ENCODE measurements at regions not wholly inside any gene's neighbourhood (a gene's known extent, or its start where the extent isn't known, plus 50 kb on each side); places are given as distances from the start of the nearest gene placed in this dataset.

DNA sequence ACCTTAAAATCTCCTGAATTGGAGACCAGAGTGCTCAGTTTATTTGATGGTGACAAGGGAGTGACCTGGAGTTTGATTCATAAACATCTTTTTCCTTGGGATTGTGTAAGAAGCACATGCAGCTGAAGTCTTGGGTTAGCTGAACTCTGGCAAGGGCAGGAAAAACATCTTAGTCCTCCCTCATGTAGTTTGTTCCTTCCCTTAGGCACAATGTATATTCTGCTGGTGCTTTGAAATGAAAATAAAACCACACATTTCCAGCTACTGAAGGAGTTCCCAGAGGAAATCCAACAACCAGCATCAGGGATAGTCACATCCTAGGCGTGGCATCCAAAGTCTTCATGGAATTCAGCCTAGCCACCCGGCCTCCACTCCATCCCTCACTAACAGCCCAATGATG is 95.2 kb upstream of the PAPPA start:
- Histone ChIP-seq H3K4me2 (no peak overlapping the region), H3K4me1 (ENCODE audit: insufficient read depth) (no peaks in the 10 kb centered on the region), H3K36me3 (replicated peaks; ENCODE audit: insufficient read depth, low read depth) (no peaks in the 10 kb centered on the region), H4K20me1 (ENCODE audit: insufficient read depth, poor library complexity, severe bottlenecking) (no peaks in the 10 kb centered on the region), H3K4me3 (no peak overlapping the region), H3K9me3 (ENCODE audit: low read depth) (no peaks in the 10 kb centered on the region), H2AFZ (no peak overlapping the region), H3K9me2 (replicated peaks; ENCODE audit: insufficient read depth) (no peaks in the 10 kb centered on the region), H3K79me2 (no peaks in the 10 kb centered on the region), H3K27me3 (no peaks in the 10 kb centered on the region), H3K27ac (no peak overlapping the region)
- TF ChIP-seq EZH2 (IDR thresholded peaks at IDR 0.05; ENCODE audit: borderline replicate concordance) (no peak), EZH2phosphoT487 (IDR thresholded peaks at IDR 0.05; ENCODE audit: low read depth, severe bottlenecking, unreplicated experiment) (no peak)
- TF ChIP-seq, protein P1, sequence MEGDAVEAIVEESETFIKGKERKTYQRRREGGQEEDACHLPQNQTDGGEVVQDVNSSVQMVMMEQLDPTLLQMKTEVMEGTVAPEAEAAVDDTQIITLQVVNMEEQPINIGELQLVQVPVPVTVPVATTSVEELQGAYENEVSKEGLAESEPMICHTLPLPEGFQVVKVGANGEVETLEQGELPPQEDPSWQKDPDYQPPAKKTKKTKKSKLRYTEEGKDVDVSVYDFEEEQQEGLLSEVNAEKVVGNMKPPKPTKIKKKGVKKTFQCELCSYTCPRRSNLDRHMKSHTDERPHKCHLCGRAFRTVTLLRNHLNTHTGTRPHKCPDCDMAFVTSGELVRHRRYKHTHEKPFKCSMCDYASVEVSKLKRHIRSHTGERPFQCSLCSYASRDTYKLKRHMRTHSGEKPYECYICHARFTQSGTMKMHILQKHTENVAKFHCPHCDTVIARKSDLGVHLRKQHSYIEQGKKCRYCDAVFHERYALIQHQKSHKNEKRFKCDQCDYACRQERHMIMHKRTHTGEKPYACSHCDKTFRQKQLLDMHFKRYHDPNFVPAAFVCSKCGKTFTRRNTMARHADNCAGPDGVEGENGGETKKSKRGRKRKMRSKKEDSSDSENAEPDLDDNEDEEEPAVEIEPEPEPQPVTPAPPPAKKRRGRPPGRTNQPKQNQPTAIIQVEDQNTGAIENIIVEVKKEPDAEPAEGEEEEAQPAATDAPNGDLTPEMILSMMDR (IDR thresholded peaks at IDR 0.05; ENCODE audit: poor library complexity) = no peak
- 100% methylated on average over 2 of the region's 2 CpGs for whole genome bisulfite sequencing (ENCODE audit: low lambda C conversion rate, missing lambda C conversion rate)
- no peak for DNase-seq (ENCODE audit: low spot score)

GRCh38 chr9:116059466-116059865 is 94.1 kb upstream of the PAPPA start:
- H3K9me3 ChIP-seq (ENCODE audit: low read depth) = no peaks in the 10 kb centered on the region
- 78% methylated on average over 2 of the region's 2 CpGs for WGBS (ENCODE audit: low lambda C conversion rate, missing lambda C conversion rate)
- no peak for DNase-seq (ENCODE audit: low spot score)
- H3K4me1 ChIP-seq (ENCODE audit: insufficient read depth) = no peaks in the 10 kb centered on the region
- H3K4me3 ChIP-seq = no peak overlapping the region
- TF ChIP-seq EZH2phosphoT487 (IDR thresholded peaks at IDR 0.05; ENCODE audit: low read depth, severe bottlenecking, unreplicated experiment) = no peak
- TF ChIP-seq, protein P1 (IDR thresholded peaks at IDR 0.05; ENCODE audit: poor library complexity) = no peak
- TF ChIP-seq EZH2 (IDR thresholded peaks at IDR 0.05; ENCODE audit: borderline replicate concordance) = no peak
- H3K79me2 ChIP-seq = no peaks in the 10 kb centered on the region
- no peaks in the 10 kb centered on the region for H4K20me1 ChIP-seq (ENCODE audit: insufficient read depth, poor library complexity, severe bottlenecking)
- no peaks in the 10 kb centered on the region for H3K9me2 ChIP-seq (replicated peaks; ENCODE audit: insufficient read depth)
- H3K36me3 ChIP-seq (replicated peaks; ENCODE audit: insufficient read depth, low read depth) = no peaks in the 10 kb centered on the region
- no peak overlapping the region for H2AFZ ChIP-seq
- no peak overlapping the region for H3K4me2 ChIP-seq
- H3K27ac ChIP-seq = no peak overlapping the region
- no peaks in the 10 kb centered on the region for H3K27me3 ChIP-seq

DNA sequence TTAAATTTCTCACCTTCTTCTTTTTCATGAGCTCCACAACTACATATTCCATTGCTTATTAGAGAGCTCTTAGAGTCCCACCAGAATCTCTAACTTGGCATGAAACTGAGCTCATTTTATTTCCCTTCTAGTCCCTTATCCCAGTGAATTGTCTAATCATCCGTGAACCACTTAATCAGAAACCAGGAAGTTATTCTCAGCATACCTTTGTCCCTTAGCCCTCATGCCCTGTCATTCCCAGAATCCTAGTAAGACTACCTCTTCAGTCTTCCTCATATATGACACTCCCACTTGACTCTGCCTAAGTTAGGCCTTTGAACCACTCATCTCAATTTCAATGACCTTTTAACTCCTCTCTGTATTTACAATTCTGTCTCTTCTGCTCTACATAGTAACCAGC is 93.0 kb upstream of the PAPPA start:
- Histone ChIP-seq H3K9me3 (ENCODE audit: low read depth) (no peaks in the 10 kb centered on the region), H4K20me1 (ENCODE audit: insufficient read depth, poor library complexity, severe bottlenecking) (no peaks in the 10 kb centered on the region), H3K27me3 (no peaks in the 10 kb centered on the region), H3K27ac (no peak overlapping the region), H3K4me2 (no peak overlapping the region), H3K4me1 (ENCODE audit: insufficient read depth) (no peaks in the 10 kb centered on the region), H3K9me2 (replicated peaks; ENCODE audit: insufficient read depth) (no peaks in the 10 kb centered on the region), H3K79me2 (no peaks in the 10 kb centered on the region), H3K4me3 (no peak overlapping the region), H2AFZ (no peak overlapping the region), H3K36me3 (replicated peaks; ENCODE audit: insufficient read depth, low read depth) (no peaks in the 10 kb centered on the region)
- DNase-seq (ENCODE audit: low spot score) = no peak
- 79% methylated on average over 1 of the region's 1 CpG for WGBS (ENCODE audit: low lambda C conversion rate, missing lambda C conversion rate)
- TF ChIP-seq, protein P1 (IDR thresholded peaks at IDR 0.05; ENCODE audit: poor library complexity) = no peak
- TF ChIP-seq EZH2 (IDR thresholded peaks at IDR 0.05; ENCODE audit: borderline replicate concordance) (no peak), EZH2phosphoT487 (IDR thresholded peaks at IDR 0.05; ENCODE audit: low read depth, severe bottlenecking, unreplicated experiment) (no peak)
